CD14-positive monocyte (primary cell): ENCODE measurements at regions not wholly inside any gene's neighbourhood (a gene's known extent, or its start where the extent isn't known, plus 50 kb on each side); places are given as distances from the start of the nearest gene placed in this dataset.

Experiments
- DNase-seq, 3 donors: peaks; one replicate each; pipeline ENCODE4 v3.0.0-alpha.2; 2011 to 2022
- H2AFZ ChIP-seq: 2 replicates; pipeline ENCODE4 v1.6.0; 2012; ENCODE audit warnings: mild to moderate bottlenecking, low read depth, low read length, inconsistent platforms; ENCODE audit not compliant: insufficient read depth, poor library complexity, severe bottlenecking
- H3K27ac ChIP-seq, 2 donors: 1 replicate in 1 of 2; 2 replicates in 1 of 2; pipeline ENCODE4 v1.5.1; 2012 to 2013; ENCODE audit warnings: low read length in 2 of 2, control low read depth in 1 of 2, inconsistent platforms in 1 of 2, low read depth in 1 of 2, mild to moderate bottlenecking in 1 of 2
- H3K27me3 ChIP-seq, 2 donors: one replicate each; pipeline versions ENCODE4 v1.6.0 to v1.6.1; 2011 to 2013; ENCODE audit warnings: low read length in 2 of 2; ENCODE audit not compliant: control insufficient read depth in 2 of 2, insufficient read depth in 2 of 2
- H3K36me3 ChIP-seq, 2 donors: replicated peaks in 1 of 2; 1 replicate in 1 of 2; 2 replicates in 1 of 2; pipeline versions ENCODE4 v1.5.1 to v1.6.1; 2012 to 2013; ENCODE audit warnings: low read length in 2 of 2, control low read depth in 1 of 2, inconsistent platforms in 1 of 2, mild to moderate bottlenecking in 1 of 2; ENCODE audit not compliant: insufficient read depth in 2 of 2, control insufficient read depth in 1 of 2
- H3K4me1 ChIP-seq, 2 donors: 1 replicate in 1 of 2; 2 replicates in 1 of 2; pipeline versions ENCODE4 v1.5.1 to v1.6.1; 2012 to 2013; ENCODE audit warnings: low read length in 2 of 2, control low read depth in 1 of 2, inconsistent platforms in 1 of 2, mild to moderate bottlenecking in 1 of 2, moderate library complexity in 1 of 2; ENCODE audit not compliant: insufficient read depth in 2 of 2, control insufficient read depth in 1 of 2
- H3K4me2 ChIP-seq: replicated peaks from 2 replicates; pipeline ENCODE3; 2012; ENCODE audit warnings: low read length, moderate library complexity, mild to moderate bottlenecking; ENCODE audit not compliant: poor library complexity, severe bottlenecking; ENCODE audit errors: extremely low read depth
- H3K4me3 ChIP-seq, 3 experiments: fragments of 200-600 bp in 1 of 3; sonication (generic) in 1 of 3; replicated peaks in 1 of 3; 1 replicate in 2 of 3; 2 replicates in 1 of 3; pipeline ENCODE4 v1.5.1; 2011 to 2013; ENCODE audit warnings: low read length in 3 of 3, mild to moderate bottlenecking in 3 of 3, control low read depth in 2 of 3, low read depth in 2 of 3, inconsistent platforms in 1 of 3, moderate library complexity in 1 of 3
- H3K79me2 ChIP-seq: 2 replicates; pipeline ENCODE4 v1.6.0; 2012; ENCODE audit warnings: mild to moderate bottlenecking, control low read depth, inconsistent platforms, low read length, moderate library complexity; ENCODE audit not compliant: insufficient read depth
- H3K9ac ChIP-seq: 2 replicates; pipeline ENCODE4 v1.6.0; 2017; ENCODE audit warnings: low read length, mild to moderate bottlenecking; ENCODE audit not compliant: insufficient read depth, poor library complexity, severe bottlenecking
- H3K9me3 ChIP-seq, 2 donors: replicated peaks in 1 of 2; 1 replicate in 1 of 2; 2 replicates in 1 of 2; pipeline versions ENCODE4 v1.5.1 to v1.6.1; 2012 to 2013; ENCODE audit warnings: low read length in 2 of 2, control low read depth in 1 of 2; ENCODE audit not compliant: control insufficient read depth in 1 of 2, insufficient read depth in 1 of 2
- H4K20me1 ChIP-seq: 2 replicates; pipeline ENCODE4 v1.6.0; 2012; ENCODE audit warnings: mild to moderate bottlenecking, low read length, control low read depth, moderate library complexity; ENCODE audit not compliant: insufficient read depth
- H3K27ac Mint-ChIP-seq, 7 donors: one replicate each; pipeline ENCODE4 v1.8.0; 2020; ENCODE audit warnings: mild to moderate bottlenecking in 7 of 7, mixed read lengths in 7 of 7, moderate library complexity in 6 of 7, inconsistent platforms in 2 of 7
- H3K27me3 Mint-ChIP-seq, 3 donors: one replicate each; pipeline ENCODE4 v1.8.0; 2021 to 2022; ENCODE audit warnings: low read depth in 3 of 3, mild to moderate bottlenecking in 3 of 3, mixed read lengths in 3 of 3, moderate library complexity in 3 of 3, inconsistent platforms in 1 of 3
- H3K36me3 Mint-ChIP-seq, 2 donors: one replicate each; pipeline ENCODE4 v1.8.0; 2020; ENCODE audit warnings: mixed read lengths in 2 of 2, inconsistent platforms in 1 of 2, mild to moderate bottlenecking in 1 of 2
- H3K4me1 Mint-ChIP-seq: one replicate; pipeline ENCODE4 v1.8.0; 2020; ENCODE audit warnings: mild to moderate bottlenecking, mixed read lengths
- H3K4me3 Mint-ChIP-seq, 2 donors: one replicate each; pipeline ENCODE4 v1.8.0; 2020; ENCODE audit warnings: mild to moderate bottlenecking in 2 of 2, mixed read lengths in 2 of 2, moderate library complexity in 1 of 2
- H3K9me3 Mint-ChIP-seq, 7 donors: one replicate each; pipeline ENCODE4 v1.8.0; 2020 to 2022; ENCODE audit warnings: mixed read lengths in 7 of 7, mild to moderate bottlenecking in 6 of 7, moderate library complexity in 6 of 7, inconsistent platforms in 2 of 7
- WGBS: methylation state at CpG from one replicate; pipeline ENCODE4 v1.1.5; 2013; ENCODE audit warnings: missing lambda C conversion rate; ENCODE audit not compliant: insufficient coverage; 5-methylcytosine and 5-hydroxymethylcytosine counted together
- intact Hi-C, 2 donors: fragments of 100-400 bp; cut with micrococcal nuclease; formaldehyde crosslinking; loops; one replicate each; pipeline versions ENCODE4 v1.15.0 to v1.15.1; 2023
- TF ChIP-seq, protein P1 (sequence below): fragments of 200-600 bp; IDR thresholded peaks from one replicate; pipeline ENCODE4 v1.8.0; 2022; ENCODE audit warnings: antibody characterized with exemption, mild to moderate bottlenecking

DNA sequence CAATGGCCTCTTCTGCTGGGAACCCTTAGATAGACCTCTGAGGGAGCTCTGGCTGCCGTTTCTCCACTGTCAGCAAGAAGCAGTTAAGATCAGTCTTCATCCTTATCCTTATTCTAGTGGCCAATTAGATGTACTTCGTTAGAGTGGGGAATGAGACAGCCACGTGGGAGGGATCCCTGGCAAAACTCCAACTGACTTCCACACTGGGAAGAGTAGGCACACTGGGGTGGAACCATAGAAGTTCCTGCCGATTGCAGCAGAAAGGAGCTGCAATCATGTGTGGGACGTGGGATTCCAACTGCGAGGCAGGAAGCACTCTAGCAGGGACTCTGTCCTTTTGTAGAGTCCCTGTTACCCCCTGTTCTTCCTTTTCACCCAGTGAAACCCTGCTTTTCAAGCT is 226.3 kb upstream of the RGS17 start:
- H3K4me3 Mint-ChIP-seq = no peak overlapping the region
- Histone ChIP-seq H3K9ac (no peak overlapping the region), H3K4me2 (no peak overlapping the region), H3K36me3 (no peaks in the 10 kb centered on the region), H2AFZ (no peak overlapping the region), H3K9me3 (peaks cover 11 to 12% of the 10 kb centered on the region in 2 donors), H3K27me3 (no peaks in the 10 kb centered on the region), H3K27ac (no peak overlapping the region), H3K79me2 (no peaks in the 10 kb centered on the region), H3K4me3 (no peak overlapping the region), H4K20me1 (no peaks in the 10 kb centered on the region), H3K4me1 (no peaks in the 10 kb centered on the region)
- peaks cover 2 to 15% (median 9%) of the 10 kb centered on the region in 7 donors for H3K9me3 Mint-ChIP-seq
- DNase-seq = no peak
- TF ChIP-seq, protein P1, sequence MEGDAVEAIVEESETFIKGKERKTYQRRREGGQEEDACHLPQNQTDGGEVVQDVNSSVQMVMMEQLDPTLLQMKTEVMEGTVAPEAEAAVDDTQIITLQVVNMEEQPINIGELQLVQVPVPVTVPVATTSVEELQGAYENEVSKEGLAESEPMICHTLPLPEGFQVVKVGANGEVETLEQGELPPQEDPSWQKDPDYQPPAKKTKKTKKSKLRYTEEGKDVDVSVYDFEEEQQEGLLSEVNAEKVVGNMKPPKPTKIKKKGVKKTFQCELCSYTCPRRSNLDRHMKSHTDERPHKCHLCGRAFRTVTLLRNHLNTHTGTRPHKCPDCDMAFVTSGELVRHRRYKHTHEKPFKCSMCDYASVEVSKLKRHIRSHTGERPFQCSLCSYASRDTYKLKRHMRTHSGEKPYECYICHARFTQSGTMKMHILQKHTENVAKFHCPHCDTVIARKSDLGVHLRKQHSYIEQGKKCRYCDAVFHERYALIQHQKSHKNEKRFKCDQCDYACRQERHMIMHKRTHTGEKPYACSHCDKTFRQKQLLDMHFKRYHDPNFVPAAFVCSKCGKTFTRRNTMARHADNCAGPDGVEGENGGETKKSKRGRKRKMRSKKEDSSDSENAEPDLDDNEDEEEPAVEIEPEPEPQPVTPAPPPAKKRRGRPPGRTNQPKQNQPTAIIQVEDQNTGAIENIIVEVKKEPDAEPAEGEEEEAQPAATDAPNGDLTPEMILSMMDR = no peak
- 73% methylated on average over 2 of the region's 6 CpGs for WGBS
- no peaks in the 10 kb centered on the region for H3K27me3 Mint-ChIP-seq
- no peaks in the 10 kb centered on the region for H3K36me3 Mint-ChIP-seq
- no peaks in the 10 kb centered on the region for H3K4me1 Mint-ChIP-seq
- intact Hi-C loops = no loop called here
- no peak overlapping the region for H3K27ac Mint-ChIP-seq

DNA sequence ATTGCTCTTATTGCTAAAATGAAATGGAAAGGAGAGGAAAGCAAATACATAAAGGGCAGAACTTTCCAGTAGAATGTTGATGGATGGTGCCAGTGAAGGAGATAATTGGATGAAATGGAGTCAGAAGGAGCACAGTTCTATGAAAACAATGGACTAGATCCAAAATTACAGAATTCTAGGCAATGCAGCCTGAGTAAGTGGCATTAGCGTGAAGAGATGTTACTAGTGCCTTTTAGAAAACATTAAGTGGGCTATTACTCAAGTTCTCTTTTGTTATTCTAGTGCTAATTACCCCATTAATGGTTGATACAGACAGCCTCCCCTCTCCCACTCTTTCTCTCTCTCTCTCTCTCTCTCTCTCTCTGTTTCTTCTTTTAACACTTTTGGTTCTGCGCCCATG is 209.5 kb upstream of the RGS17 start:
- peaks cover 0 to 5% (median 1%) of the 10 kb centered on the region in 7 donors for H3K9me3 Mint-ChIP-seq
- Histone ChIP-seq H3K4me1 (no peaks in the 10 kb centered on the region), H3K27me3 (no peaks in the 10 kb centered on the region), H3K9me3 (no peaks in the 10 kb centered on the region), H3K79me2 (no peaks in the 10 kb centered on the region), H2AFZ (no peak overlapping the region), H3K4me3 (no peak overlapping the region), H3K4me2 (no peak overlapping the region), H3K27ac (no peak overlapping the region), H3K36me3 (no peaks in the 10 kb centered on the region), H4K20me1 (no peaks in the 10 kb centered on the region), H3K9ac (no peak overlapping the region)
- H3K36me3 Mint-ChIP-seq = no peaks in the 10 kb centered on the region
- DNase-seq = no peak
- H3K27ac Mint-ChIP-seq = no peak overlapping the region
- no peaks in the 10 kb centered on the region for H3K4me1 Mint-ChIP-seq
- no peak overlapping the region for H3K4me3 Mint-ChIP-seq
- TF ChIP-seq, protein P1 = no peak
- intact Hi-C loops = no loop called here
- WGBS = no CpG with 5 or more reads among the region's 2 CpGs
- peaks cover 0 to 2% (median 1%) of the 10 kb centered on the region in 3 donors for H3K27me3 Mint-ChIP-seq
